ENCODE measurements at regions not wholly inside any gene's neighbourhood (a gene's known extent, or its start where the extent isn't known, plus 50 kb on each side); places are given as distances from the start of the nearest gene placed in this dataset.

DNA sequence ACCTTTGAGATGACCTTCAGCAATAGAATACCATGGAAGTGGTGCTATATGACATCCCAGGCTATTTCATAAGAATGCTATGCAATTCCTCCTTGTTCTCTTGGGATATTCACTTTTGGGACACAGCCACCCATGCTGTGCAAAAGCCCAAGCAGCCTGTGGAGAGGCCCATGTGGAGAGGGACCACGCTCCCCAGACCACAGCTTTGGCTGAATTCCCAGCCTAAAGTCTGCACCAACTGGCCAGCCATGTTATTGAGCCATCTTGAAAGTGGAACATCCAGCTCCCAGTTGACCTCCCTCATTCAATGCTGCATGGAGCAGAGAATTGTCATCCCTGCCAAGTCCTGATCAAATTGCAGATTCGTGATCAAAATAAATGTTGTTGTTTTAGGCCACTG lies 275.1 kb downstream of the SUDS3 start:
- TF ChIP-seq, protein P1, sequence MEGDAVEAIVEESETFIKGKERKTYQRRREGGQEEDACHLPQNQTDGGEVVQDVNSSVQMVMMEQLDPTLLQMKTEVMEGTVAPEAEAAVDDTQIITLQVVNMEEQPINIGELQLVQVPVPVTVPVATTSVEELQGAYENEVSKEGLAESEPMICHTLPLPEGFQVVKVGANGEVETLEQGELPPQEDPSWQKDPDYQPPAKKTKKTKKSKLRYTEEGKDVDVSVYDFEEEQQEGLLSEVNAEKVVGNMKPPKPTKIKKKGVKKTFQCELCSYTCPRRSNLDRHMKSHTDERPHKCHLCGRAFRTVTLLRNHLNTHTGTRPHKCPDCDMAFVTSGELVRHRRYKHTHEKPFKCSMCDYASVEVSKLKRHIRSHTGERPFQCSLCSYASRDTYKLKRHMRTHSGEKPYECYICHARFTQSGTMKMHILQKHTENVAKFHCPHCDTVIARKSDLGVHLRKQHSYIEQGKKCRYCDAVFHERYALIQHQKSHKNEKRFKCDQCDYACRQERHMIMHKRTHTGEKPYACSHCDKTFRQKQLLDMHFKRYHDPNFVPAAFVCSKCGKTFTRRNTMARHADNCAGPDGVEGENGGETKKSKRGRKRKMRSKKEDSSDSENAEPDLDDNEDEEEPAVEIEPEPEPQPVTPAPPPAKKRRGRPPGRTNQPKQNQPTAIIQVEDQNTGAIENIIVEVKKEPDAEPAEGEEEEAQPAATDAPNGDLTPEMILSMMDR (IDR thresholded peaks at IDR 0.05), result no peak
- no peak for TF ChIP-seq POLR2A (IDR thresholded peaks at IDR 0.05)
